ENCODE measurements at regions not wholly inside any gene's neighbourhood (a gene's known extent, or its start where the extent isn't known, plus 50 kb on each side); places are given as distances from the start of the nearest gene placed in this dataset.

DNA sequence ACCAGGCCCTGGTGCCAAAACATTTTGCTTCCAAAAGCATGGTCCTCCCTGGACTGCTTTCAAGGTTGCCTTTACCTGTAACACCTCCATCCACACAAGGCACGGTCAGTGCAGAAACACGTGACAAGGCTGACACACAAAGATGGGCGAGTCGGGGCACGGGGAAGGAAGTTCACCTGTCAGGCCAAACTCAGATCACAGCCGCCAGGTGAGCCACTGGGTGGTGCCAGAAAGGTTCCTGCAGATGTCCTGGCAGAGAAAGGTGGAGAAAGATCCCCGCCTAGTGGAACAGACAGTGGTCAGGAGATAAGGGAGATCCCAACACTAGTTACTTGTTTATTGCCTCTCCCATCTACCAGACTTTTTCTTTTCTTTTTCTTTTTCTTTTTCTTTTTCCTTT lies 155.3 kb downstream of the AIPL1 start:
- TF ChIP-seq, protein P1, sequence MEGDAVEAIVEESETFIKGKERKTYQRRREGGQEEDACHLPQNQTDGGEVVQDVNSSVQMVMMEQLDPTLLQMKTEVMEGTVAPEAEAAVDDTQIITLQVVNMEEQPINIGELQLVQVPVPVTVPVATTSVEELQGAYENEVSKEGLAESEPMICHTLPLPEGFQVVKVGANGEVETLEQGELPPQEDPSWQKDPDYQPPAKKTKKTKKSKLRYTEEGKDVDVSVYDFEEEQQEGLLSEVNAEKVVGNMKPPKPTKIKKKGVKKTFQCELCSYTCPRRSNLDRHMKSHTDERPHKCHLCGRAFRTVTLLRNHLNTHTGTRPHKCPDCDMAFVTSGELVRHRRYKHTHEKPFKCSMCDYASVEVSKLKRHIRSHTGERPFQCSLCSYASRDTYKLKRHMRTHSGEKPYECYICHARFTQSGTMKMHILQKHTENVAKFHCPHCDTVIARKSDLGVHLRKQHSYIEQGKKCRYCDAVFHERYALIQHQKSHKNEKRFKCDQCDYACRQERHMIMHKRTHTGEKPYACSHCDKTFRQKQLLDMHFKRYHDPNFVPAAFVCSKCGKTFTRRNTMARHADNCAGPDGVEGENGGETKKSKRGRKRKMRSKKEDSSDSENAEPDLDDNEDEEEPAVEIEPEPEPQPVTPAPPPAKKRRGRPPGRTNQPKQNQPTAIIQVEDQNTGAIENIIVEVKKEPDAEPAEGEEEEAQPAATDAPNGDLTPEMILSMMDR (IDR thresholded peaks at IDR 0.05) = no peak
- no peak for TF ChIP-seq POLR2A (IDR thresholded peaks at IDR 0.05)
